Astrocyte (in vitro differentiated cells and primary cell): ENCODE measurements at regions not wholly inside any gene's neighbourhood (a gene's known extent, or its start where the extent isn't known, plus 50 kb on each side); places are given as distances from the start of the nearest gene placed in this dataset.

ENCODE experiments used
- DNase-seq: peaks from one replicate; pipeline ENCODE4 v3.0.0-alpha.2; 2010; ENCODE audit warnings: low read depth
- FAIRE-seq: peaks from 2 replicates; lab custom pipeline; 2011; peaks lifted over from hg19 to GRCh38; lab: Jason Lieb, UNC
- H2AFZ ChIP-seq: 2 replicates; pipeline ENCODE4 v1.6.0; 2012; ENCODE audit warnings: low read depth, low read length, inconsistent platforms
- H3K27ac ChIP-seq: 2 replicates; pipeline ENCODE4 v1.5.1; 2011; ENCODE audit warnings: low read depth, low read length, inconsistent platforms
- H3K27me3 ChIP-seq: 2 replicates; pipeline ENCODE4 v1.6.0; 2011; ENCODE audit warnings: low read length, inconsistent platforms; ENCODE audit not compliant: insufficient read depth
- H3K36me3 ChIP-seq: 2 replicates; pipeline ENCODE4 v1.5.1; 2011; ENCODE audit warnings: low read length, inconsistent platforms; ENCODE audit not compliant: insufficient read depth
- H3K4me1 ChIP-seq: 2 replicates; pipeline ENCODE4 v1.5.1; 2011; ENCODE audit warnings: low read length, inconsistent platforms; ENCODE audit not compliant: insufficient read depth
- H3K4me2 ChIP-seq: 2 replicates; pipeline ENCODE4 v1.6.0; 2012; ENCODE audit warnings: low read length, inconsistent platforms
- H3K4me3 ChIP-seq: 2 replicates; pipeline ENCODE4 v1.5.1; 2011; ENCODE audit warnings: low read depth, mild to moderate bottlenecking, low read length, inconsistent platforms; ENCODE audit not compliant: insufficient read depth
- H3K79me2 ChIP-seq: 2 replicates; pipeline ENCODE4 v1.6.0; 2012; ENCODE audit warnings: mild to moderate bottlenecking, low read length, inconsistent platforms; ENCODE audit not compliant: insufficient read depth
- H3K9ac ChIP-seq: 2 replicates; pipeline ENCODE4 v1.6.0; 2012; ENCODE audit warnings: mild to moderate bottlenecking, low read length, inconsistent platforms
- H3K9me3 ChIP-seq: 2 replicates; pipeline ENCODE4 v1.5.1; 2012; ENCODE audit warnings: low read depth, mild to moderate bottlenecking, low read length, inconsistent platforms; ENCODE audit not compliant: insufficient read depth
- H4K20me1 ChIP-seq: 2 replicates; pipeline ENCODE4 v1.6.0; 2012; ENCODE audit warnings: low read length, inconsistent platforms; ENCODE audit not compliant: insufficient read depth
- H3K27ac Mint-ChIP-seq: one replicate; pipeline ENCODE4 v1.8.0; 2021; ENCODE audit warnings: mild to moderate bottlenecking, mixed read lengths; ENCODE audit not compliant: unreplicated experiment
- H3K27me3 Mint-ChIP-seq: one replicate; pipeline ENCODE4 v1.8.0; 2021; ENCODE audit warnings: low read depth, mixed read lengths; ENCODE audit not compliant: unreplicated experiment
- H3K36me3 Mint-ChIP-seq: one replicate; pipeline ENCODE4 v1.8.0; 2021; ENCODE audit warnings: low read depth, mixed read lengths; ENCODE audit not compliant: unreplicated experiment
- H3K4me1 Mint-ChIP-seq: one replicate; pipeline ENCODE4 v1.8.0; 2021; ENCODE audit warnings: low read depth, mixed read lengths; ENCODE audit not compliant: unreplicated experiment
- H3K4me3 Mint-ChIP-seq: one replicate; pipeline ENCODE4 v1.8.0; 2021; ENCODE audit warnings: mild to moderate bottlenecking, moderate library complexity, mixed read lengths; ENCODE audit not compliant: unreplicated experiment
- H3K9me3 Mint-ChIP-seq: one replicate; pipeline ENCODE4 v1.8.0; 2021; ENCODE audit warnings: mild to moderate bottlenecking, mixed read lengths; ENCODE audit not compliant: unreplicated experiment
- EZH2 ChIP-seq: IDR thresholded peaks from 2 replicates; pipeline ENCODE4 v1.6.1; 2012; ENCODE audit warnings: mild to moderate bottlenecking, low read length, inconsistent platforms; ENCODE audit not compliant: insufficient read depth
- TF ChIP-seq, protein P1 (sequence below): IDR thresholded peaks from 2 replicates; pipeline ENCODE4 v1.5.1; 2011; ENCODE audit warnings: low read depth, mild to moderate bottlenecking, inconsistent platforms, low read length, moderate library complexity; ENCODE audit not compliant: insufficient read depth

GRCh38 chr2:105460048-105460732 lies 61.3 kb upstream of the FHL2 start:
- H3K4me1 Mint-ChIP-seq: peaks cover 9% of the 10 kb centered on the region
- Histone ChIP-seq H3K4me3 (no peak overlapping the region), H3K27ac (no peak overlapping the region), H2AFZ (no peak overlapping the region), H3K27me3 (peaks cover 3% of the 10 kb centered on the region), H3K4me1 (peaks cover 11% of the 10 kb centered on the region), H3K4me2 (no peak overlapping the region), H3K9ac (no peak overlapping the region), H4K20me1 (no peaks in the 10 kb centered on the region), H3K9me3 (no peaks in the 10 kb centered on the region), H3K79me2 (no peaks in the 10 kb centered on the region), H3K36me3 (no peaks in the 10 kb centered on the region)
- H3K27me3 Mint-ChIP-seq: peaks cover 6% of the 10 kb centered on the region
- FAIRE-seq (no peak), DNase-seq (no peak)
- H3K4me3 Mint-ChIP-seq: no peak overlapping the region
- peaks cover 7% of the 10 kb centered on the region for H3K9me3 Mint-ChIP-seq
- no peaks in the 10 kb centered on the region for H3K36me3 Mint-ChIP-seq
- no peak overlapping the region for H3K27ac Mint-ChIP-seq
- TF ChIP-seq, protein P1, sequence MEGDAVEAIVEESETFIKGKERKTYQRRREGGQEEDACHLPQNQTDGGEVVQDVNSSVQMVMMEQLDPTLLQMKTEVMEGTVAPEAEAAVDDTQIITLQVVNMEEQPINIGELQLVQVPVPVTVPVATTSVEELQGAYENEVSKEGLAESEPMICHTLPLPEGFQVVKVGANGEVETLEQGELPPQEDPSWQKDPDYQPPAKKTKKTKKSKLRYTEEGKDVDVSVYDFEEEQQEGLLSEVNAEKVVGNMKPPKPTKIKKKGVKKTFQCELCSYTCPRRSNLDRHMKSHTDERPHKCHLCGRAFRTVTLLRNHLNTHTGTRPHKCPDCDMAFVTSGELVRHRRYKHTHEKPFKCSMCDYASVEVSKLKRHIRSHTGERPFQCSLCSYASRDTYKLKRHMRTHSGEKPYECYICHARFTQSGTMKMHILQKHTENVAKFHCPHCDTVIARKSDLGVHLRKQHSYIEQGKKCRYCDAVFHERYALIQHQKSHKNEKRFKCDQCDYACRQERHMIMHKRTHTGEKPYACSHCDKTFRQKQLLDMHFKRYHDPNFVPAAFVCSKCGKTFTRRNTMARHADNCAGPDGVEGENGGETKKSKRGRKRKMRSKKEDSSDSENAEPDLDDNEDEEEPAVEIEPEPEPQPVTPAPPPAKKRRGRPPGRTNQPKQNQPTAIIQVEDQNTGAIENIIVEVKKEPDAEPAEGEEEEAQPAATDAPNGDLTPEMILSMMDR: no peak
- TF ChIP-seq EZH2: no peak

GRCh38 chr2:105458076-105458475 lies 59.2 kb upstream of the FHL2 start:
- no peak overlapping the region for H3K27ac Mint-ChIP-seq
- no peaks in the 10 kb centered on the region for H3K79me2 ChIP-seq
- no peak overlapping the region for H3K4me3 ChIP-seq
- H4K20me1 ChIP-seq: no peaks in the 10 kb centered on the region
- H3K27ac ChIP-seq: no peak overlapping the region
- H3K27me3 Mint-ChIP-seq: peaks cover 6% of the 10 kb centered on the region
- H3K27me3 ChIP-seq: peaks cover 3% of the 10 kb centered on the region
- no peak for FAIRE-seq
- H3K4me1 ChIP-seq: peaks cover 21% of the 10 kb centered on the region
- peaks cover 17% of the 10 kb centered on the region for H3K4me1 Mint-ChIP-seq
- H3K9me3 ChIP-seq: no peaks in the 10 kb centered on the region
- TF ChIP-seq EZH2: no peak
- TF ChIP-seq, protein P1: no peak
- H3K36me3 Mint-ChIP-seq: no peaks in the 10 kb centered on the region
- H3K4me2 ChIP-seq: no peak overlapping the region
- H2AFZ ChIP-seq: no peak overlapping the region
- H3K9ac ChIP-seq: no peak overlapping the region
- H3K9me3 Mint-ChIP-seq: peaks cover 7% of the 10 kb centered on the region
- H3K4me3 Mint-ChIP-seq: no peak overlapping the region
- H3K36me3 ChIP-seq: no peaks in the 10 kb centered on the region
- no peak for DNase-seq

- FAIRE-seq (peak; percentile 41), DNase-seq (peak; percentile 99)
- peak overlapping the region; percentile 54 for H3K4me2 ChIP-seq
- peaks cover 3% of the 10 kb centered on the region for H3K27me3 ChIP-seq
- no peak overlapping the region for H2AFZ ChIP-seq
- H3K9me3 ChIP-seq: no peaks in the 10 kb centered on the region
- no peaks in the 10 kb centered on the region for H4K20me1 ChIP-seq
- H3K79me2 ChIP-seq: no peaks in the 10 kb centered on the region
- Mint-ChIP-seq H3K36me3 (peaks cover 1% of the 10 kb centered on the region), H3K4me3 (no peak overlapping the region), H3K9me3 (peaks cover 4% of the 10 kb centered on the region), H3K4me1 (peaks cover 17% of the 10 kb centered on the region), H3K27me3 (peaks cover under 1% of the 10 kb centered on the region), H3K27ac (peak overlapping the region; percentile 96)
- peak overlapping the region; percentile 39 for H3K9ac ChIP-seq
- H3K36me3 ChIP-seq: no peaks in the 10 kb centered on the region
- peak overlapping the region; percentile 81 for H3K27ac ChIP-seq
- H3K4me1 ChIP-seq: peaks cover 21% of the 10 kb centered on the region
- TF ChIP-seq, protein P1: no peak
- no peak overlapping the region for H3K4me3 ChIP-seq
These were observed 56.7 kb upstream of the FHL2 start for GRCh38 chr2:105455488-105456003.
